Tibial nerve (tissue), 4 donors: ENCODE measurements at regions not wholly inside any gene's neighbourhood (a gene's known extent, or its start where the extent isn't known, plus 50 kb on each side); places are given as distances from the start of the nearest gene placed in this dataset.

ENCODE experiments used
- DNase-seq, 2 donors: peaks; one replicate each; pipeline ENCODE4 v3.0.0-alpha.2; 2019; ENCODE audit warnings: low spot score in 2 of 2
- H3K27ac ChIP-seq, 4 donors: fragments of 200-600 bp; sonication (generic) in 3 of 4; one replicate each; pipeline ENCODE4 v1.5.1; 2017 to 2019; ENCODE audit warnings: mild to moderate bottlenecking in 1 of 4
- H3K27me3 ChIP-seq, 2 donors: fragments of 200-600 bp; sonication (generic) in 1 of 2; one replicate each; pipeline versions ENCODE4 v1.5.1 to v1.6.0; 2017 to 2019
- H3K36me3 ChIP-seq, 3 donors: fragments of 200-600 bp; sonication (generic); one replicate each; pipeline ENCODE4 v1.5.1; 2018 to 2019
- H3K4me1 ChIP-seq, 4 donors: fragments of 200-600 bp; sonication (generic) in 3 of 4; one replicate each; pipeline ENCODE4 v1.5.1; 2017 to 2019
- H3K4me3 ChIP-seq, 4 donors: fragments of 200-600 bp; sonication (generic) in 3 of 4; one replicate each; pipeline ENCODE4 v1.5.1; 2017 to 2019; ENCODE audit warnings: mild to moderate bottlenecking in 1 of 4, moderate library complexity in 1 of 4
- H3K9me3 ChIP-seq, 4 donors: fragments of 200-600 bp; sonication (generic) in 3 of 4; one replicate each; pipeline ENCODE4 v1.5.1; 2017 to 2019
- EP300 ChIP-seq, 2 donors: sonication (generic); formaldehyde crosslinking; IDR thresholded peaks; one replicate each; pipeline ENCODE4 v1.6.1; 2017; ENCODE audit warnings: antibody characterized with exemption in 2 of 2, mild to moderate bottlenecking in 1 of 2
- POLR2A ChIP-seq, 2 donors: fragments of 450-650 bp; IDR thresholded peaks; one replicate each; pipeline ENCODE4 v1.6.1; 2017; ENCODE audit warnings: antibody characterized with exemption in 2 of 2, mild to moderate bottlenecking in 2 of 2, moderate library complexity in 2 of 2
- WGBS, 2 donors: methylation state at CpG; one replicate each; pipeline ENCODE4 v1.1.5; 2018; 5-methylcytosine and 5-hydroxymethylcytosine counted together
- TF ChIP-seq, protein P1 (sequence below), 5 experiments: fragments of 200-600 bp in 3 of 5; fragments of 450-650 bp in 2 of 5; sonication (generic) in 3 of 5; IDR thresholded peaks; one replicate each; pipeline ENCODE4 v1.5.1; 2016 to 2019; ENCODE audit warnings: antibody characterized with exemption in 5 of 5, mild to moderate bottlenecking in 3 of 5, moderate library complexity in 2 of 5

DNA sequence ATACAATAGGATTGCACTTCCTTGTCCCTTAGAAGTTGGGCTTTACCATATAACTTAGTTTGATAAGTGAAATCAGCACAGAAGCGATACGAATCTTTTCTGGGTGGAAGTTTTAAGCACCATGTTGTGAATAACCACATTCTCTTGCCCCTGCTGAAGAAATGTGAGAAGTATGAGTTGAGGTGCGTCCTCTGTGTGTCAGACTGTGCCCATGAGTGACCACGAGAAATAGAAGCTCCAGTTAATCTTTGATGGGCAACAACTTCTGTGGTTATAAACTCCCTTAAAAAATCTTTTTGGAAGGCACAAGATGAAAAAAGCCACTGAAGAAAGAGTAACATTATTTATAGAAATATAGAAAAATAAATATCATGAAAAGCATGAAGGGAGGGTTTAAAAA, 668.2 kb downstream of the DTWD2 start:
- TF ChIP-seq EP300 (IDR thresholded peaks at IDR 0.05): no peak
- no peak for TF ChIP-seq POLR2A (IDR thresholded peaks at IDR 0.05)
- TF ChIP-seq, protein P1, sequence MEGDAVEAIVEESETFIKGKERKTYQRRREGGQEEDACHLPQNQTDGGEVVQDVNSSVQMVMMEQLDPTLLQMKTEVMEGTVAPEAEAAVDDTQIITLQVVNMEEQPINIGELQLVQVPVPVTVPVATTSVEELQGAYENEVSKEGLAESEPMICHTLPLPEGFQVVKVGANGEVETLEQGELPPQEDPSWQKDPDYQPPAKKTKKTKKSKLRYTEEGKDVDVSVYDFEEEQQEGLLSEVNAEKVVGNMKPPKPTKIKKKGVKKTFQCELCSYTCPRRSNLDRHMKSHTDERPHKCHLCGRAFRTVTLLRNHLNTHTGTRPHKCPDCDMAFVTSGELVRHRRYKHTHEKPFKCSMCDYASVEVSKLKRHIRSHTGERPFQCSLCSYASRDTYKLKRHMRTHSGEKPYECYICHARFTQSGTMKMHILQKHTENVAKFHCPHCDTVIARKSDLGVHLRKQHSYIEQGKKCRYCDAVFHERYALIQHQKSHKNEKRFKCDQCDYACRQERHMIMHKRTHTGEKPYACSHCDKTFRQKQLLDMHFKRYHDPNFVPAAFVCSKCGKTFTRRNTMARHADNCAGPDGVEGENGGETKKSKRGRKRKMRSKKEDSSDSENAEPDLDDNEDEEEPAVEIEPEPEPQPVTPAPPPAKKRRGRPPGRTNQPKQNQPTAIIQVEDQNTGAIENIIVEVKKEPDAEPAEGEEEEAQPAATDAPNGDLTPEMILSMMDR (IDR thresholded peaks at IDR 0.05): no peak
- Histone ChIP-seq H3K4me3 (no peak overlapping the region), H3K9me3 (peaks cover 0 to 16% (median 0%) of the 10 kb centered on the region in 4 donors), H3K36me3 (no peaks in the 10 kb centered on the region), H3K4me1 (no peaks in the 10 kb centered on the region), H3K27ac (no peak overlapping the region), H3K27me3 (no peaks in the 10 kb centered on the region)
- 93 to 94% methylated on average over 4 of the region's 4 CpGs for WGBS, 2 donors
- no peak for DNase-seq

DNA sequence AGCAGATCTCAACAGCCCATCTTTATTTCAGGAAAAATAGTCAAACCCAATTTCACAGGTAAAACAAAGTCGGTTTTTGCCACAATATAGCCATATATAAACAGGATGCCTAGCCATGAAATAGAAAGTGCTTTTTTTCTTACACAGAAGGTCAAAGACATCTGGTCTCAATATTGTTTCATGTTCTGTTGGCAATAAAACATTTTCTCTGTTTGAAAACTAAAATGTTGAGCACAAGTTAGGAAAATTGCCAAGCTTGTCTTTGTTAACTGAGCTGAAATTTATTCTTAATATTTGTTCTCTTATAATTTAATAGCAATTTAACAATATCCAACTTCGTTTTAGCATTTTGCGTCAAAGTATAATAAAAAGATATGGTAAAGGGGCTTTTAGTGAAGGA, 673.4 kb downstream of the DTWD2 start:
- H3K36me3 ChIP-seq: no peaks in the 10 kb centered on the region
- H3K27me3 ChIP-seq: no peaks in the 10 kb centered on the region
- H3K4me1 ChIP-seq: no peaks in the 10 kb centered on the region
- H3K9me3 ChIP-seq: no peaks in the 10 kb centered on the region
- H3K4me3 ChIP-seq: no peak overlapping the region
- no peak for TF ChIP-seq EP300 (IDR thresholded peaks at IDR 0.05)
- TF ChIP-seq, protein P1 (IDR thresholded peaks at IDR 0.05): no peak
- TF ChIP-seq POLR2A (IDR thresholded peaks at IDR 0.05): no peak
- 55 to 58% methylated on average over 3 of the region's 3 CpGs for WGBS, 2 donors
- no peak for DNase-seq
- no peak overlapping the region for H3K27ac ChIP-seq

DNA sequence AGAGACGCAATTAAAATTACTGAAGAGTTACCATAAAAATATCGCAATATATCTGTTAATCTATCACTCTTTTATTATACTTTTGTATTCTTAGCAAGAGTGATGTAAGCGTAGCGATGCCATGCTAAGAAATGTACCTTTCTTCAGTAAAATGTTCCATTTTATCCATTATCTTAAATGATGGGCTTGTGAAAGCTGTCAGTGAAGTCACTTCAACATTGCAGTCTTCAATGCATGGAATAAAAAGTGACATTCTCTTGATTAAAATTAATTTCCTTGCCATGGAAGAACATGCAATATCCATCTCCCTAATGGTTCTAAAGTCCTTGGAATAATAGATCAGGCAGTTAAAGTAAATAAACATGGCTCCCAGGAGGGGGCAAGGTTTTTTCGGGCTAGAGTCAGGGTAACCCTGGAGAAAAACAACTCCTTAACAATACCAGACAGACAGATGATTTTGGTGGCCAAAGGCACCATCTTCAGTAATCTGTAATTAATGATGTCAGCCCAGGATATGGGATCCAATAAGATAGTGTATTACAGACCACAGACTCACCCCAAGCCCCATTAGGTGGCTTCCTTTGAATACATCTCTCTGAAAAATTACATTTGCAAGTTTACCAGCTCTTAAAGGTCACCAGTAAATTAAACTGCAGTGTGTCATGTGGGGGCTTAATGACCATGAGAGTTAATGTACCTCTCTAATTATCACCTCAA, 677.1 kb downstream of the DTWD2 start:
- Histone ChIP-seq H3K27me3 (no peaks in the 10 kb centered on the region), H3K4me1 (no peaks in the 10 kb centered on the region), H3K27ac (no peak overlapping the region), H3K36me3 (no peaks in the 10 kb centered on the region), H3K4me3 (no peak overlapping the region), H3K9me3 (no peaks in the 10 kb centered on the region)
- DNase-seq: no peak
- 90 to 92% methylated on average over 5 of the region's 5 CpGs for WGBS, 2 donors
- TF ChIP-seq POLR2A (IDR thresholded peaks at IDR 0.05): no peak
- TF ChIP-seq, protein P1 (IDR thresholded peaks at IDR 0.05): no peak
- no peak for TF ChIP-seq EP300 (IDR thresholded peaks at IDR 0.05)

DNA sequence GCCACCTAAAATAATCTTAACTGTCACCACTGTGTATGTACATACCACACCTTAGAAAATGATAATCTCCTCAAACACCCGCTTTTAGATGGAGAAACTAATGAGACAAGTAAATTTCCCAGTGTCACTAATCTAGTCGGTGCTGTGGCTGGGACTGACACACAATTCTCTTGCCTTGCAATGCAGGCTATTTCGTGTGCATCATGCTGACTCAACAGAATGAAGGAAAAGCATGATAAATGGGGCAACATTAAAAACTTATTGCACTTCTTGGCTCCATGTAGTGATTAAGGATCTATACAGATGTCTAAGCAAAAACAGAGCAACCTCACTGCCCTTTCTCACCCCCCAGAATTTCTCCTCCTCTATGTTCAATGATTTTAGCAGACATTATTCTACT, 677.9 kb downstream of the DTWD2 start:
- TF ChIP-seq, protein P1 (IDR thresholded peaks at IDR 0.05): no peak
- no peak for TF ChIP-seq POLR2A (IDR thresholded peaks at IDR 0.05)
- TF ChIP-seq EP300 (IDR thresholded peaks at IDR 0.05): no peak
- Histone ChIP-seq H3K27me3 (no peaks in the 10 kb centered on the region), H3K9me3 (no peaks in the 10 kb centered on the region), H3K27ac (no peak overlapping the region), H3K4me3 (no peak overlapping the region), H3K4me1 (no peaks in the 10 kb centered on the region), H3K36me3 (no peaks in the 10 kb centered on the region)
- WGBS, 2 donors: 64 to 68% methylated on average over 3 of the region's 3 CpGs
- no peak for DNase-seq

DNA sequence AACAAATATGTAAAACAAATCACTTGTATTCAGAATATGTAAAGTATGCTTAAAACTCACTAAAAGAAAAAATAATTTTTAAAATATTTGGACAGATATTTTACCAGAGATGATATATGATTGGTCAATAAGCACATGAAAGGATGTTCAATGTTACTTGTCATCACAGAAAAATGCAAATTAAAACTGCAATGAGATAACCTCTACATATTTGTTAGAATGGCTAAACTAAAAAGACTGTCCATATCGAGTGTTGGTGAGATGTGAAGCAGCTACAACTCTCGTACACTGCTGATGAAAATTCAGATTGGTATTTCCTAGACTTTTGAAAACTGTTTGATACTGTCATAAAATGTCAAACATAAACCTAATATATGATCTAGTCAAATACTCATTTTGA, 685.1 kb downstream of the DTWD2 start:
- 85 to 90% methylated on average over 2 of the region's 2 CpGs for WGBS, 2 donors
- no peak for DNase-seq
- no peaks in the 10 kb centered on the region for H3K9me3 ChIP-seq
- H3K4me3 ChIP-seq: no peak overlapping the region
- H3K36me3 ChIP-seq: no peaks in the 10 kb centered on the region
- H3K4me1 ChIP-seq: no peaks in the 10 kb centered on the region
- no peaks in the 10 kb centered on the region for H3K27me3 ChIP-seq
- H3K27ac ChIP-seq: no peak overlapping the region
- TF ChIP-seq EP300 (IDR thresholded peaks at IDR 0.05) (no peak), POLR2A (IDR thresholded peaks at IDR 0.05) (no peak)
- TF ChIP-seq, protein P1 (IDR thresholded peaks at IDR 0.05): no peak
